Activated T-cell treated with anti-CD3 and anti-CD28 coated beads, Interleukin-2, amount 50 U/mL, for 1 hour (primary cell): ENCODE measurements at regions not wholly inside any gene's neighbourhood (a gene's known extent, or its start where the extent isn't known, plus 50 kb on each side); places are given as distances from the start of the nearest gene placed in this dataset.
"Not testable (repeated sequence)": the region's sequence is repeated elsewhere in the genome, so short reads cannot be mapped to it uniquely, and the experiment has no call there.

Experiments
- DNase-seq: peaks from one replicate; pipeline ENCODE4 v3.0.0-alpha.2; 2020

DNA sequence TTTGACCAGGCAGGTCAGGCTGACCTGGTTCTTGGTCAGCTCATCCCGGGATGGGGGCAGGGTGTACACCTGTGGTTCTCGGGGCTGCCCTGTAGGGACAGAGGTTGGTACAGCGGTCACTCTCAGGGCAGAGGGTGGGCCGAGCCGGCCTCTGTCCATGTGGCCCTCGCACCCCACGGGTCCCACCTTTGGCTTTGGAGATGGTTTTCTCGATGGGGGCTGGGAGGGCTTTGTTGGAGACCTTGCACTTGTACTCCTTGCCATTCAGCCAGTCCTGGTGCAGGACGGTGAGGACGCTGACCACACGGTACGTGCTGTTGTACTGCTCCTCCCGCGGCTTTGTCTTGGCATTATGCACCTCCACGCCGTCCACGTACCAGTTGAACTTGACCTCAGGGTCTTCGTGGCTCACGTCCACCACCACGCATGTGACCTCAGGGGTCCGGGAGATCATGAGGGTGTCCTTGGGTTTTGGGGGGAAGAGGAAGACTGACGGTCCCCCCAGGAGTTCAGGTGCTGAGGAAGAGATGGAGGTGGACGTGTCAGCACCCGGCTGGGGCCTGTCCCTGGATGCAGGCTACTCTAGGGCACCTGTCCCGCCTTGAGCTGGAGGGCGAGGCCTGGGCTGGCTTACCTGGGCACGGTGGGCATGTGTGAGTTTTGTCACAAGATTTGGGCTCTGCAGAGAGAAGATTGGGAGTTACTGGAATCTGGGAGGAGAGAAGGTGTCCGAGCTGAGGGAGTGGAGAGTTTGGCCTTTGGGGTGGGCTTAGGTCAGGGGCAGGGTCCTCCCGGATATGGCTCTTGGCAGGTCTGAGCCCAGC is 215.5 kb downstream of the TMEM121 start:
- DNase-seq = not testable (repeated sequence)

DNA sequence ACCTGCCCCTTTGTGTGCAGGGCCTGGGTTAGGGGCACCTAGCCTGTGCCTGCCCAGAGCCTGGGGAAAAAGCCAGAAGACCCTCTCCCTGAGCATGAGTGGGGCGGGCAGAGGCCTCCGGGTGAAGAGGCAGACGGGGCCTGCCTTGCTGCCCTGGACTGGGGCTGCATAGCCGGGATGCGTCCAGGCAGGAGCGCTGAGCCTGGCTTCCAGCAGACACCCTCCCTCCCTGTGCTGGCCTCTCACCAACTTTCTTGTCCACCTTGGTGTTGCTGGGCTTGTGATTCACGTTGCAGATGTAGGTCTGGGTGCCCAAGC is 216.1 kb downstream of the TMEM121 start:
- DNase-seq = no peak

DNA sequence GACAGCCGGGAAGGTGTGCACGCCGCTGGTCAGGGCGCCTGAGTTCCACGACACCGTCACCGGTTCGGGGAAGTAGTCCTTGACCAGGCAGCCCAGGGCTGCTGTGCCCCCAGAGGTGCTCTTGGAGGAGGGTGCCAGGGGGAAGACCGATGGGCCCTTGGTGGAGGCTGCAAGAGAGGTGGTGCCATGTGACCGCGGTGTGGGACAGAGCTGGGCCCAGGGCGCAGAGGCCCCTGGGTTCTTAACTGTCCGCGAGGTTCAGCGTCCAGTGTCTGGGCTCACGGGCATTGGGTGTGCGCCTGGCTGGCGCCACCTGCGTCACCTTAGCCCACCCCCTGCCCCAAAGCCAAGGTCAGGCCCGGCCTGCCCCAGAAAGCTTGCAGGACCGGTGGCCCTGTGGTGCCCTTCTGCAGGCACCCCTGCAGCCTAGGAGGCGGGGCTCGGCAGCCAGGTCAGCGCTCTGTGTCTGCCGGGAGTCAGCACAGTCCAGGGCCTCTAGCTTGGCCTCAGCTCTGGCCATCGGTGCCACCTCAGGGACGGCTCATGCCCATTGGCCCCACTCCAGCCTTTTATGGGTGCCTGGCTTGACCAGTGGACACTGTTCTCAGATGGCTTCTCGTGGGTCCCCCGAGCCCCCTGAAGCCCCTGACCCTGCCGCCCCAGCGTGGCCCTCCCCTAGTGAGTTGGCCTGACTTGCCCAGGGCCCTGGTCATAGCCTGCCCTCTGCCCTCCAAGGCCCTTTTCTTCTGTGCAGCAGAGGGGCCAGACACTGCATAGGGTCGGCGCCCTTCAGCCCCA is 216.7 kb downstream of the TMEM121 start:
- not testable (repeated sequence) for DNase-seq

DNA sequence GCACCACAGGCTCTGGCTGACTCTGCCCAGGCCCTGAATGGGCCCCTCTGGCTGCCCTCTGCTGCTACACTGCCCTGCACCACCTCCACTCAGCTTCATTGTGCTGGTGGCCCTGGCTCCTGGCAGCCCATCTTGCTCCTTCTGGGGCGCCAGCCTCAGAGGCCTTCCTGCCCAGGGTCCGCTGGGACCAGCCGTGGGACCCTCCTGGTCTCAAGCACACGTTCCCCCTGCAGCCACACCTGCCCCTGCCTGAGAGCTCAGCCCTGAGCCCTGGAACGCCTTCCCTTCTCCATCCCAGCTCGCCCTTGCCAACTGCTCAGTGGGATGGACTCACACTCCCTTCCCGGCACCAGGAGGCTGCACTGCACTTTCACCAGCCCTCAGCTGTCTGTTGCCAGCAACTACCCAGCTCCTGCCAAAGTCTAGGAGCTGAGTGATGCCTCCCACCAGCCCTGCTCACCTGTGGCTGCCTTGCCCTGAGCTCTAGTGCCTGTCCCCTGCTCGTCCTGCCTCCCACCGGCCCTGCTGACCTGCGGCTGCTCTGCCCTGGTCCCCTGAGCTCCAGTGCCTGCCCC is 217.9 kb downstream of the TMEM121 start:
- DNase-seq = not testable (repeated sequence)

DNA sequence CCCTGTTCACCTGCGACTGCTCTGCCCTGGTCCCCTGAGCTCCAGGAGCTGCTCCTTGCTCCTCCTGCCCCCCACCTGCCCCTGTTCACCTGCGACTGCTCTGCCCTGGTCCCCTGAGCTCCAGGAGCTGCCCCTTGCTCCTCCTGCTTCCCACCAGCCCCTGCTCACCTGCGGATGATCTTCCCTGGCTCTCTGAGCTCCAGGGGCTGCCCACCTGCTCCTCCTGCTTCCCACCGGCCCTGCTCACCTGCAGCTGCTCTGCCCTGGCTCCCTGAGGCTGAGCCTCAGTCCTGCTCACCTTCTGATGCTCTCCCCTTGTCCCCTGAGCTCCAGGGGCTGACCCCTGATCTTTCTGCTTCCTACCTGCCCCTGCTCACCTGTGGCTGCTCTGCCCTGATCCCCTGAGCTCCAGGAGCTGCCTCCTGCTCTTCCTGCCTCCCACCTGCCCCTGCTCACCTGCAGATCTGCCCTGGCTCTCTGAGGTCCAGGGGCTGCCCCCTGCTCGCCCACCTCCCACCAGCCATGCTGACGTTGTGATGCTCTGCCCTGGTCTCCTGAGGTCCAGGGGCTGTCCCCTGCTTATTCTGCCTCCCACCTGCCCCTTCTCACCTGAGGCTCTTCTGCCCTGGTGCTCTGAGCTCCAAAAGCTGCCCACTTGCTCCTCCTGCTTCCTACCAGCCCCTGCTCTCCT is 219.2 kb downstream of the TMEM121 start:
- DNase-seq = no peak

DNA sequence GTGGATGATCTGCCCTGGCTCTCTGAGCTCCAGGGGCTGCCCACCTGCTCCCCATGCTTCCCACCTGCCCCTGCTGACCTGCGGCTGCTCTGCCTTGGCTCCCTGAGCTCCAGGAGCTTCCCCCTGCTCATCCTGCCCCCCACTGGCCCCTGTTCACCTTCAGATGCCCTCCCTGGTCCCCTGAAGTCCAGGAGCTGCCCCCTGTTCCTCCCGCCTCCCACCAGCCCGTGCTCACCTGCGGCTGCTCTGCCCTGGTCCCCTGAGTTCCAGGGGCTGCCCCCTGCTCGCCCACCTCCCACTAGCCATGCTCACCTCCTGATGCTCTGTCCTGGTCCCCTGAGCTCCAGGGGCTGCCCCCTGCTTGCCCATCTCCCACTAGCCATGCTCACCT is 219.7 kb downstream of the TMEM121 start:
- DNase-seq = no peak

DNA sequence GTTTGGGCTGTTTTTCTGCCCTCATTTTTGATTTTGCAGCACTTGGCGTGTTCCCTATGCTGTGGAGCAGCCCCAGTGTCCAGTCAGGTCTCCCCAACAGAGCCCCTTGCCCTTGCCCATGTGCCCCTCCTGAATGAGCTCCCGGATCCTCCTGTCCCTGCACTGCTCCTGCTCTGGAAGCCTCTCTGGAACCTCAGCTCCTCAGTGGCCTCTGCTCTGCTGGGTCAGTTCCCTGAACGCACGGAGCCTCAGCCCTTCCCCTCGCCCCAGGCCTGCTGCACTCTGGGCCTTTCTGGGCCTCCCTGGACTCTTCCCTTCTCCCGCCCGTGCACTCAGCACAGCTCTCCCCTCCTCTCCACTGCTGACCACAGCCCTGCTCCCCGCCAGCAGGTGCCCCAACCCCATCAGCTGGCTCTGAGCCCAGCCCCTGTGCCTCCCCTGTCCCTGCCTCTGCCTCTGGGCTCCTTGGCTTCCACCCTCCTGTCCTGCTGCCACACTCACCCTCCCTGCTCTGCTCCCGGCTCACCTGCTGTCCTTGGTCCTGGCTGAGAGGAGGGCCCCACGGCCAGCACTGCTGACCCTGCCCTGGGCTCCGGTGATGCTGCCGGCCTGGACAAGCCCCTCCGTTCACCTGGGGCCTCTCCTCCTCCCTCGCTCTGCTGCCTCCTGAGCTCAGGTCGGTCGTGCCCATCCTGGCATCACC is 220.6 kb downstream of the TMEM121 start:
- DNase-seq = not testable (repeated sequence)

DNA sequence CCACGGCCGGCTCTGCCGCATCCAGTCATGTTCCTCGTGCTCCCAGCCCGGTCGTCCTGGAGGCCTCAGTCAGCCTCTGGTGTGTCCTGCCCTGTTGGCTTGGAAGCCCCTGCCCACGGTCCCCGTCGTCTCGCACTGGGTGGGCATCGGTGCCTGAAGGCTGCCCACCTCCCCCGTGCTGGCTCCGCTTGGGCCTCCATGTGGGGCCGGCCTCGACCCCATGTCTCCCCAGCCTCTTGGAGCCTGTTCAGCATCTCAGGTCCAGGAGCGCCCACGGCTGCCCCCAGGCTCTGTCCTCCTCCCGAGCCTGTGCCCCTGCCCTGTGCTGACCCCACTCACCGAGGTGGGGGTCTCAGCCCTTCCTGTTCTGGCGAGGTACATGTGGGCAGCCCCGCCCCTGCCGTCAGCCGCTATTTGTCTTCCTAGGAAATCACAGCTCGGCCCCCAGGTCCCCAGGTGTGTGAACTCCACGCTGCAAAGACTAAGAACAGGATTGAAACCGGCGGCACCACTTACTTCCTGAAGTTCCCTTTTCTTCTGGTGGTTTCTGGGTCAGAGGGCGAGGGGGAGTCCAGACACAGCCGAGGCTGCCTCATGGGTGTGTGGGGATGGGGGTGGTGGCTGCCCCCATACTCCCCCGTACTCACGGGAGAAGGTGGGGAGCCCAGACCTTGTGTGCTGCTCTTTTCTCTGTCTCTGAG is 221.3 kb downstream of the TMEM121 start:
- DNase-seq = not testable (repeated sequence)

DNA sequence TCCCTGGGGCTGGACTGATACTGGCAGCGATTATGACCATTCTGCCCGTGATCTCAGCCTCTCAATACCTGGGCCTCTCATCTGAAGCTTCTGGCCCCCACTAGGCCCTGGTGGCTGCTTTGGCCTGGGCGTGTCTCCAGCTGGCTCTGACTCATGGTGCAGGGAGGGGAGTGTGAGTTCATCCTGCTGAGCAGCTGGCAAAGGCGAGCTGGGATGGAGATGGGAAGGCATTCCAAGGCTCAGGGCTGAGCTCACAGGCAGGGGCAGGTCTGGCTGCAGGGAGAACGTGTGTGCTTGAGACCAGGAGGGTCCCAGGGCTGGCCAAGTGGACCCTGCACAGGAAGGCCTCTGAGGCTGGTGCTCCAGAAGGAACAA is 221.8 kb downstream of the TMEM121 start:
- no peak for DNase-seq

DNA sequence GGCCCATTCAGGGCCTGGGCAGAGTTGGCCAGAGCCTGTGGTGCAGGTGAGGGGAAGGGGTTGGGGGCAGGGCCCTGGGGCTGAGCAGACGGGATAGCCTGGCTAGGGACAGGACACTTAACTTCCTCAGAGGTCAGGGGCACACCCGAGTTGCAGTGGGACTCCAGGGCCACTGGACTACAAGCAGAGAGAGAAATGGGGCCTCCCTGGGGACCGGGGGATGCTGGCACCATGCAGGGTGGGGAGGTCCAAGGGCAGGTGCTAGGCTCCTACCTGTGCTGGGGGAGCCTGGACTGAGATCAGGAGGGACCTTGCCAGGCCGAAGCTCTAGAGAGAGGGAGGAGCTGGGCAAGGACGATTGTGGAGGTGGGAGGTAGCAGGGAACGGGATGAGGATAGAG is 222.3 kb downstream of the TMEM121 start:
- not testable (repeated sequence) for DNase-seq

DNA sequence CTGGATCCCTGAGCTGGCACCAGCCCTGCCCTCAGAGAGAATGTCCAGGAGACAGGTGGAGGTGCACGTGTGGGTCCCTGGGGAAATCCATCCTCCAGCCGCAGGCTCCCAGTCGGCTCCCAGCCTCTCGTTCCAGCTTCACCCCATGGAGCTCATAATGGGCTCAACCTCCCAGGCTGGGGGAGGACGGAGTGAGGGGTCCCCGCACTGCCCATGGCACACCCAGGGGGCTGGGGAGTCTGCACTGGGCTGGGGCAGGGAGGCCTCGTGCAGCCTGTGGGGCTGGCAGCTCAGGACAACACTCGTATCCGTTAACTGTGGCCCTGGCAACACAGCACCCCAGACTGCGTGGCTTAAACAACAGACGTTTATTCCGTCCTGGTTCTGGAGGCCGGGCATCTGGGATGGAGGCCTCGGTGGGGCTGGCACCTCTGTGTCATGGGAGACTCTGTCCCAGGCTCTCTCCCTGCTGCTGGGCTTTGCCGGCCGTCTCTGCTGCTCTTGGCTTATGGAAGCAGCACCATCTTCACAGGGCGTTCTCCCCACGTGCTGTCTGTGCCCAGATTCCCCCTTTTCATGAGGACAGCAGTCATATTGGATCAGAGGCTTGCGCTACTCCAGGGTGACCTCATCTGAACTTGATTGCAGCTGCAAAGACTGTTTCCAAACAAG is 223.6 kb downstream of the TMEM121 start:
- DNase-seq = not testable (repeated sequence)

DNA sequence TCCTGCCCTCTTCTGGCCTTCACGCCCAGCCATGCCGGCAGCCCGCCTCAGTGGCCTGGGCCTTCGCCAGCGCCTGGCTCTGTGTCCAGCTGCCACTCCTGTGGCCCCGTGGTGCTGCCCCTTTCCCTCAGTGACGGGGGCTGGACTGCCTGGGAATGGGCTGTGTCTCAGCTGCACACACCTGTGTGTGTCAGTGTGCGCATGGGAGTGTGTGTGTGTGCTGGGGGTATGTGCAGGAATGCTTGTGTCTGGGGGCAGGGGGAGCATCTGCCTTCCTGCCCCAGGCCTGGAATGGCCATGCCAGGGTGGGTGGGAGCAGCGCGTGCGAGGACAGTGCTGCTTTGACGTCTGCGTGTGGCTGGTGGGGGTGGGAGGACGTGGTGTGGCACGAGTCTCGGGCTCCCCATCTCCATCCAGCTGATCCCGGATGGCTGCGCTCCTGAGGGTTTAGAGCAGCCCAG is 224.9 kb downstream of the TMEM121 start:
- not testable (repeated sequence) for DNase-seq

DNA sequence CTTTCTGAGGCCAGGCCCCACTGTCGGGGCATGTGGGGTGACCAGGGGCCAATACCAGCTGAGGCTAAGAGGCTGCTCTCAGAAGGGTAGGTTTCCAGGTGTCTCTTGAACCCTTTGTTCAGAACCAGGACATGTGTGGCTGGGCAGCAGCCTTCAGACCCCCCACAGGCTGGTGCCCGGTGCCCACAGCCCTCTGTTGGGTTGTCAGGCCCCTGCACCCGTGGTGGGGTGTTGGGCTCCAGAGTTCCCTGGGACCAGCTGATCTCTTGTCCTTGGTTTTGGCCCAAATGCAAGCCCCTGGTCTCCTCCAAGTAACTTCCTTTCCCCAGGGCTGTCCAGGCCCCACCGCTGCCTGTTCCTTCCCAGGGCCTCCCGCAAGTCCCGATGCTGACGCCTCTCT is 226.0 kb downstream of the TMEM121 start:
- DNase-seq = not testable (repeated sequence)

DNA sequence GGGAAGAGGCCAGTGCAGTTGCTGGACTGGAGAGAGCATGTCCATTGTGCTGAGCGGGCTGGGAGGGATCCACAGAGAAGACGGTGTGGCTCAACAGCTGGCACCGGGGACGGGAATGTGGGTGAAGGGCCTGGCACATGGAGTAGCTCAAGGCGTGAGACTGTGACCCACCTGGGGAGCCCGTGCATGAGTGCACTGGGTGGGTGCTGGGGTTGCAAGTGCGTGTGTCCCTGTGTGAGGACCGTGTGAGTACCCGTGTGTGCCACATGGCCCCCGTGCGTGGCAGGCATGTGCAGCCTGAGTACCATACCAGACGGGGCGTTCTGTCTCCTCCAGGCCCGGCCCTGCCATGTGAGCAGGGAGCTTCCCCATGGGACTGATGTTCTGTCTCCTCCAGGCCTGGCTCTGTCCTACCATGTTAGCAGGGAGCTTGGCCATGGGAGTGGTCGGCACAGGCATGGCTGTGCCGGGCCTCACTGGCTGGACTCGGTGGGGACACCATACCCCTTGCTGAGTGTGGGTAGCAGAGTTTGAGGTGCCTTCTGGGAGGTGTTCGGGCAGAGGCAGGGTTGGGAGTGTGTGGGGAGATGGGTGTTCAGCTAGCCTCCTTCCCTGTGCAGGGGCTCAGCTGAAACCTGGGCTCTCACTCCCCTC is 234.4 kb downstream of the TMEM121 start:
- no peak for DNase-seq

DNA sequence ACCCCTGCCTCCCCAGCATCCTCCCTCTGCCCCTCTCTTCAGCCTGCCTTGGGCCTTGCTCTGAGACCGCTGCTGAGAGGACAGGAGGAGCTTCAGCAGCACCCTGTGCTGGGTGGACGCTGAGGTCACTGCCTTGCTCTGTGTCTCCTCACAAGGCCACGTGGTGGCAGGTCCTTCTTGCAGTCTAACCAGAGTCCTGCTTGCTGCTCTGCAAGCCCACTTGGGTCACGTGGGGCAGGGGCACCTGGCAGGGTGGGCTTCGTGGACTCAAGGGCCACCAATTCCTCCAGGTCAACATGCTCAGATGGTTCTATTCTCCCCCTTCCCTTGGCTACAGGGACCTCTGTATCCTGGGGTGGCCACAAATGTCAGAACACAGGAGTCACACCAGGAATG is 235.0 kb downstream of the TMEM121 start:
- DNase-seq = not testable (repeated sequence)

DNA sequence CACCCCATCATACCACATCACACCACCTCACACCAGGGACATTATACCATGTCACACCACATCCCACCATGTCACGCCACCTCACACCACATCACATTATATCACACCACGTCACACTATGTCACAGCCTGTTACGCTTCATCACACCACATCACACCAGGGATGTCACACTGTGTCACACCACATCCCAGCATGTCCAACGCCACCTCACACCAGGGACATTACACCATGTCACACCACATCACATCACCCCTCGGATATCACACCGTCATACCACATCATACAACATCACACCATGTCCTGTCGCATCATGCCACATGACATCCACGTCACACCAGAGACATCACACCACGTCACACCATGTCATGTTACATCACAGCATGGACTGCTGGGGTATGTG is 235.5 kb downstream of the TMEM121 start:
- DNase-seq = no peak

DNA sequence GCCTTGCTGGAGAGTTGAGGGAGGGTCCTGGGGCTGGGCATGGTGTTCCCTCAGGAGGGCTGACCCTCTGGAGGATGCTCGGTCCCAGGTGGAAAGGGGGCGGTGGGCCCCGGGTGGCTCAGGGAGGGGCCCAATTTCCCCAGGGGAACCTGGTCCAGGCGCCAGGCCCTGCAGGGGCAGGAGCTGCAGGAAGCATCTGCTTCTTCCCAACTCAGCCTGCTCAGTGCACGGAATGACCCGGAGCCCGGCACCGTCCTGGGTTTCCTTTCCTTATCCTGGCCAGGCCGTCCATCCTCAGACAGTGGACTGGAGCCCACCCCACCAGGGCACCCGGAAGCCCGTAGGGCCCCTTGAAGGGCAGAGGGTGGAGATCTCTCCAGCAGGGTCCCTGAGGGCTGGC is 235.9 kb downstream of the TMEM121 start:
- not testable (repeated sequence) for DNase-seq

DNA sequence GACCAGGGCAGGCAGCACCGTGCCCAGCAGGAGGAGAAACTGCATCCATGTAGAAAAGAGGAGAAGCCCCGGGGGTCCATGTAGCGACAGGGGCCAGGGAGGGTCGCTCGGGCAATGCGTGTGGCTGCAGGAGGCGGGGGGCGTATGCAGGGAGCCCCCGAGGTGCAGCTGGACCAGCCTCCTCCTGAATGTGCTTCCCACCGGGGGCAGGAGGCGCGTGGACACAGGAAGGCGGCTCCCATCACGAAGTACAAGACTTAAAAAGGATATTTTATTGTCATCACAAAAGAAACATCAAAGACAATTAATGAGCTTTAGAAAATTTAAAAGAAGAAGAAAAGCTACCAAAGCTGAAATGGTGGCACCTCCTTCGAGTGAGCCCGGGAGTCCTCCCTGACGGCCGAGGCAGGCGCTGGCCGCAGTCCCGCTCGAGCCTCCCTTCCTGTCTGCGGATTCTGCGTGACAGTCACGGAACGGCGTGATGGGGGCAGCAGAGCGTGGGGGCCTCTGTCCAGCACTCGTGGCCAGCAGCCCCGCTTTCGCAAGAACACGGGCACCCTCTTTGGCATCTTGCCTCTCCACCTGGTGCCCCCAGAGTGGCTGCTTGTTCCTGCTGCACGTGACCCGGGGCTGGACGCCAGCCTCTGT is 238.0 kb downstream of the TMEM121 start:
- DNase-seq = not testable (repeated sequence)

DNA sequence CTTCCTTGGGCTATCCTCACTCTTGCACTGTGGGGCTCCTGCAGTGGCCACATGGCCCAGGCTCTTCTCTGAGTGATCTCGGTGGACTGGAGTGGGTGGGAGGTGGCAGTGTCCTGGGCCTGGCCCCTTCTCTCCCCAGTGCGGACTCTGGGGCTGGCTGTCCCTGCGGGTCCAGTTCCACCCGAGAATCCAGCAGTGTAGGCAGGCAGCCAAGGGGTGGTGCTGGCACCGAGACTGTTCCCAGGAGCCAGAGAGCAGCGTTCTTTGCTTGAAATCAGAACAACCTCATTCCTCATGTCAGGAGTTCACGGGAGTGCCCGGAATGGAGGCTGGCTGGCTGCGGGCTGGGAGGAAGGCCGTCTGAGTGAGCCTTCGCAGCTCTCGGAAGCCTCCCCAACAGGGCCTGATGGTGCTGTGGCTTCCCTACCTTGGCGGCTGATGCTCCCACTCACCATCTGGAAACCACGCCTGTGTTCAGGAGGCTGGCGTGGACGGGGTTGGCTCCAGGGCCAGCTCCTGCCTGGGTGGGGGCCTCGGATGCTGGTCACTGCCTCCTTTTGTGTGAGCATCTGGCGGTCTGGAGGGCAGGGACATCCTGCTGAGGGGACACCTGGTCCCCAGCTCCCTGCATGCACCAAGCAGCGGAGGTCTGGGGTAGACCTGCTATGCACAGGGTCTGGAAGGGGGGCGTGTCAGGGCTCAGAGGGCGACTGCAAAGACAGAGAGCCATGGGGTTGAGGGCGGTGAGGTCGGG is 238.9 kb downstream of the TMEM121 start:
- DNase-seq = not testable (repeated sequence)
